Activated T-cell treated with anti-CD3 and anti-CD28 coated beads, Interleukin-2, amount 50 U/mL, for 1 hour (primary cell): ENCODE measurements at regions not wholly inside any gene's neighbourhood (a gene's known extent, or its start where the extent isn't known, plus 50 kb on each side); places are given as distances from the start of the nearest gene placed in this dataset.

ENCODE experiments used
- DNase-seq: peaks from one replicate; pipeline ENCODE4 v3.0.0-alpha.2; 2020

DNA sequence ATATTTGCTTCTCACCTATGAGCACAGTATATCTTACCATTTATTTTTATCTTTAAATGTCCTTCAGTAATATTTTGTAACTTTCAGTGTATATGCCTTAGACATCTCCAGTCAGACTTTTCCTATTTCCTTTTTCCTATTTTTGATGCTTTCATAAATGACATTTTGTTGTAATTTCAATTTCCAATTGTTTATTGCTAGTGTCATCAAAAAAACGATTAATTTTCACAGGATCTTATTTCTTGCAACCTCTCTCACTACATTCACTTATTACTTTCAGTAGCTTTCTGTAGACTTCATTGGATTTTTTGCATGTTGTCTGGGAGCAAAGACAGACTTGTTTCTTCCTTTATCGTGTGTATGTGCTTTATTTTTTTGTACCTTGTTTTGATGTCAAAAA lies 602.4 kb downstream of the AJAP1 start:
- no peak for DNase-seq

DNA sequence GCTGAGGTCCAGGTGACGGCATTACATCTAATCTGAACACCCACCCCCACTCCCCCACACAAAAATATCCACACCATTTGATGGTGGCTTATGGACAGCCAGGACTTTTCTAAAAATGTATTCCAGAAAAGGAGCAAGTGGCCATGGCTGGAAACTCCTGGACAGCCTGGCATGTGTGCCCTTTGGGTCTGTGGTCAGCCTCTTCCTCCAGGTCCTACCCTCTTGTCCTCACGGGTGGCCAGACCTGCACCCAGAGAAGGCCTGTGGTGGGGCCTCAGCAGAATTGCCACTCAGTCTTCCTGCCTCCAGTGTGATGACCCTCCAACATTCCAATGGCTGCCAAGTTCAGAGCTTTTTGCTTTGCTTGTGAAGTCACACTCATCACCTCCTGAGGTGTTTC lies 600.6 kb downstream of the AJAP1 start:
- DNase-seq, result no peak

DNA sequence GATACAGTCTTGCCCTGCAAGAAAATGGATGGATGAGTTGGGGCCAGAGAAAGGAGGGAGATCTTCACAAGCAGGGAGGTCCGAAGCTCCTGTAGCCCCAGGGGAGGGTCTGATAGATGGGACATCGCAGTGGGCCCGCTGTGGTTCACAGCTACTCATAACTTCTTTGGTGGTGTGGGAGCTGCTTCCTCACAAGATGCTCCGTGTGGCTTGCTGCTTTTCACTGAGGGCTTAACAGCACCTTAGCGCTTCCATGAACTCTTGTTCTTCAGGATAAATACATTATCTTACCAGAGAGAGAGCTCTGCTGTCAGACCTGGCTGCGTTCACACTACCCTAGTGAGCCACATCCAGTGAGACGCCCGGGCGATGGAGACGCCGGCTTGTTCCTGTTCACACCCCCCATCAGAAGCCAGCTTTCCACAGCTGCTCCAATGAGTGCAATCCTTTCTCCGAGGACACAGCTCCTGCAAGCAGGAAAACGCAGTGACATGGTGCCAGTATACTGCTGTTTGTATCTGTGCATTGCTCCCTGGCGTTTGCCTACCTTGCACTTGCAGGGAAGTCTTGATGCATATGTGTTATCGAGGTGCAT lies 599.8 kb downstream of the AJAP1 start:
- no peak for DNase-seq

DNA sequence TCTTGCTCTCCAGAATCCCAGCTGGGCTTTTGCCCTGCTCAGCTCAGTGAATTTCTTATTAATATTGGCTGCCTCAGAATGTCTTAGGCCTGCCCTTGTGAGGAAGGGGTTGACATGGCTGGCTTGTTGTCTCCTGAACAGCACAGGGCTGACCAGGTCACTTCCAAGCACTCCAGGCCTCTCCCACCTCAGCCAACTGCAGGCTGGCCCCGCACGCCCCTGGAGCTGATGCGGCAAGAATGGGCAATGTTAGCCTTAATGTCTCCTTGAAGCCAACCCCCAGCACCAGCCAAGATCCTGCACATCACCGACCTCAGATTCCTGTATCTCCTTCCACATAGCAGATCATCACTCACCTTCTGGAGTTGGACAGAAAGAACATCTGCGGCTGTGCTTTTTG lies 598.6 kb downstream of the AJAP1 start:
- DNase-seq, result no peak

DNA sequence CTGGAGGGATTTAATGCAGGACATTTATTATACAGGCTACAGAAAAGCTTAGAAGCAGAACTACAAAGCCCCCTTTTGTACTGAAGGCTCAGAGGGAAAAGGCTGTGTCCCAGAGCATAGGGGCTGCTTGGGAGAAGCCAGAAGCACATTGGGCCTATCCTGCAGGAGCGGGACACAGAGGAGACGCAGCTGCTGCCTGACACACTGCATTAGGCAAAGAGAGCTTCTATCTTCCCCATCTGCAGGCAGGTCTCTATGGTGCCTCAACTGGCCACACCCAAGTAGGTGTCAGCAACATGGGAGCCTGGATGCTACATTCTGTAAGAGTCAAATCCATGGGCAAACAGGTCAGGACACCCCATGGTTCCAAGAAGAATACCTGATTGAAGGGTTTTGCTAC lies 595.9 kb downstream of the AJAP1 start:
- no peak for DNase-seq

DNA sequence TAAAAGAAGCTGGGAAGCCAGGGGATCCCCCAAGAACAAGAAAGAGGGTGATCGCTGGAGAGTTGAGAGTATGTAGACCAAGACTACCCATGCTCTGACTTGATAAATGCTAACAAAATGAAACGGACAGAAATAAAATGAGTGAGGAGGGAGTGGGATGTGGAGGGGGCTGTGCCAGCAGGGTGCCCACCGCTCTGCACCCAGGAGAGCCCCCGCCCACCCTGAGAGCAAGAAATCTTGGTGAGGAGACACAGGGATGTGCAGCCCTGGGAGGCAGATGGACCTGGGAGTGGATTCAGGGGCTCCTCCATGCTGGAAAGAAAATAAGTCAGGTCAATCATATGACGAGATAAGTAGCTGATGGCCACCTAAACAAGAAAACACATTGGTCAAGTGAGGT lies 590.9 kb downstream of the AJAP1 start:
- DNase-seq, result no peak

DNA sequence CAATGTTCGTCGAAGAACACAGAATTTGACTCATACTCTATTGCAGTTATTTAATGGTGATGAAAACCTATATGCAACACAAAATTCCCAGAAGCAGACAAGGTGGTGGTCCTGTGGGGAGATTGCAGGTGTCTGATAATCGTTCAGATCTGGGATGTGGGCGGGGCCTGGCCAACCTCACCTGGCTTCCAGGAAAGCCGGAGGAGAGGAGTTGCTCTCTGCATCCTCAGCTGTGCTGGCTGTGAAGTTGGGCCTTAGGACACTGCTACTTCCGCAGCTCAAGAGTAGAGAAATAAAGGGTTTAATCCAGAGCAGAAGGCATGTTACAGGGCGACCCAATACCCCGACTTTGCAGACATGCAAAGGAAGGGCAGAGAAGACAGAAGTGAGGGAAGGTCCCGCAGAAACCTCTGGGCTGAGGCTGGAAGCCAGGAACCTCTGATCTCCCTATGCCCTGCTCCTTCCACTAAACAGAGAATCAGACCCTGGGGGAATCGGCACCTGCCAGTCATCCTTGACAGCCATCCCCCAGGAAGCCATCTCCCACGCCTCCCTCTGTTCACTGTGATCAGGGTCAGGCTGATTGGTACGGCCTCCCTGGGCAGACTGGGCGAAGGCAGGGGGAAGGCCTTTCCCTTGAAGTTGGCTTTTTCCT lies 590.3 kb downstream of the AJAP1 start:
- no peak for DNase-seq

DNA sequence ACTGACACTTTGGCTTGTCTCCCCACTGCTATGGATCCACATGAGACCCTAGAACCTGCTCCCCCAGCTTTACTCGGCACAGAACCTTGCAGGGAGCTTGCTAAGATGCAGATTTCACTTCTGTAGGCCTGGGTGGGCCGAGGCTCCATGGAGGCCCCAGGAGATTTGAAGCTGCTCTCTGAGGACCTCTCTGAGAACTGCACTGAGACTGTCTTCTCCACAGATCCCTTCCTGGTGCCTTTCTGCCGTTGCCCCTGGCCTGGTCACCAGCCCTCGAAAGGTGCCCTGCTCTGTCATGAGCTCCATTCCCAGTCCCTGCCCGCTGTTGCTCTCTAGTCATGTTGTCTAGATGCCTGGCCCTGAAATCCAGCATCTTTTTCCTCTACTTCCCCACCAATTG lies 588.4 kb downstream of the AJAP1 start:
- no peak for DNase-seq

DNA sequence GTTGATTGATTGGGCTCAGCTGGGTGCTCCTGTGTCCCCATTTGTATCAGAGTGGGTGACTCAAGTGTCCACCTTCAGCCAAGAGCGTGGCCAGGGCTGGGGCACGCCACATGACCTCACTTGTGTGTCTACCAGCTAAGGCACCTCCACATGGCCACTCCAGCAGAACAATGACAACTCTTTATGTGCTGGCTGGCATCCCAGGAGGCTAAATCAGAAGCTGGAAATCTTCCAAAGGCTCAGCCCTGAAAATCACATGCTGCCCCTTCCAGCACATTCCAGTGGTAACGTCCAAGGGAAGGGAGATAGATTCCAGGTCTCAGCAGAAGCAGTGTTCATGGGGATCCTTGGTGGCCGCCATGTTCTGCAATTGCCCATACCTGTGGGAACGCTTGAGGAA lies 585.5 kb downstream of the AJAP1 start:
- no peak for DNase-seq

DNA sequence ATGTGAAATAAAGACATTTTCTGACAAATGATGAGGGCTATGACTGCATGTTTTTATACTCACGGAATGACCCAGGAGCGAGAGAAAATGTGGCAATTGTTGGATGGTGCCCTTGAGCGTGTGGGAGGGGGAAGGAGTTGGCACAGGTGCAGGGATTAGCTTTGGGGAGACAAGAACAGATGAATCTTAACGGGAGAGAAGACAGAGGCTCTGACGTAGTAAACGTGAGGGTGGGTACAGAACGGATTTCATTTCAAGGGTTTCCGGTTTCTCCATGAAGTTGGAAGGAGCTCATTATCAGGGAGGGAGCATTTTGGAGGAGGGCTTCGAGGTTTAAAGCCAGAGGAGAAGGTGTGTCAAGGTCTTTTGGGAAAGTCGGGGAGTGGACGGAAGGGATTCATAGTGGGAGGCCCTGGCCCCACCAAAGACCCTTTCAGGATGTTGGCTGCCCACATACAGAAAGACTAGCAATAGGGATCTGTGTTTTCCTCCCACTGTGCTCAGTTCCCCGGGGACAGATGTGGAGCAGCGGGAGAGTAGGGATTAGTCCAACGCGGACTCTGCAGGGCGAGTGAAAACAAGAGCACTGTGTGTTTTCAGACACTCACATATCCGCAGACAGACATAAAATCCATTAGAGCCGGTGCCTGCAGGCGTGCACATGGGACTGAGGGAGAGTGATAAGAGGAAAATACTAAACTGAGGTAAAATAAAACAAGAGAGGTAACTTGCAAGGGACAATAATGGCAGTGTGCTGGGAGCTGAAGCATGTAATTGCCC lies 584.1 kb downstream of the AJAP1 start:
- DNase-seq, result no peak

DNA sequence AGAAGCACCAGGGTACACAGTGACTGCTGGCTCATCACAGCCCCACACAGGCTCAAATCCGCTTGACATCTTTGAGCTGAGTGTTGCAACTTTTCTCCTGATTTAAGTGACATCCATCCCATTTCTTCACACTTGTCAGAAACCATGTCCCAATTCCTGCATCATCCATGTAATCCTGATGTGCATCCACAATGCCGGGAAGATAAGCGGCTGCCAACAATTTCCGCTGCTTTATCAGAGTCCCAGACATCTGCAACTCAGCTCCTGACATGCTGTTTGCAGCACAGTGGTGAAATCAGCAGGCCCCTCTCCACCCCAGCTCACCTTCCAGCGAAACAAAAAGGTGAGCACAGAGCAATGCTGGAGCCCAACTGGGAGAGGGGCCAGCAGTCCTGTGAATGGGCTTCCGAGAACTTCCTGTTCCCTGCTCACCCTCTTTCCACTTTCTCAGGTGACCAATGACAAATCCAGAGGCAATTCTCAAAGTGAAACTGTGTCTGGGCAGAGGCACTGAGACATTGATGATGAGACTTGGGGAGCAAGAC lies 581.0 kb downstream of the AJAP1 start:
- DNase-seq, result no peak

DNA sequence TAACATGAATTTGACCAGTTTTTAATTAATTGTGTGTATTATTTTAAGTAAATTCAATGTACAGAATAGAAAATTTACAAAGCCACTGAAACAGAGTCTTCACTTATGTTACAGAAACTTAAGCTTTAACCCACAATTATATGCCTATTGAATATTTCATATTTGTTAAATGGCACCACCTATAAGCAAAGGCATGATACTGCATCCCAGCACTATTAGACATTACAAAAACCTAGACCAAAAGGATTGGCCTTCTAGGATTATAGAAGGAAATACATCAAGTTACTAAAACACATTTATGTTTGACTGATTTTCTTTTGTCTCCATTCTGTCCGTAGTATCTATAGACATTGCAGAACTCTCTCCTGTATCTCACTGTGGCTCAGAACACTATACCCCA lies 578.1 kb downstream of the AJAP1 start:
- no peak for DNase-seq

DNA sequence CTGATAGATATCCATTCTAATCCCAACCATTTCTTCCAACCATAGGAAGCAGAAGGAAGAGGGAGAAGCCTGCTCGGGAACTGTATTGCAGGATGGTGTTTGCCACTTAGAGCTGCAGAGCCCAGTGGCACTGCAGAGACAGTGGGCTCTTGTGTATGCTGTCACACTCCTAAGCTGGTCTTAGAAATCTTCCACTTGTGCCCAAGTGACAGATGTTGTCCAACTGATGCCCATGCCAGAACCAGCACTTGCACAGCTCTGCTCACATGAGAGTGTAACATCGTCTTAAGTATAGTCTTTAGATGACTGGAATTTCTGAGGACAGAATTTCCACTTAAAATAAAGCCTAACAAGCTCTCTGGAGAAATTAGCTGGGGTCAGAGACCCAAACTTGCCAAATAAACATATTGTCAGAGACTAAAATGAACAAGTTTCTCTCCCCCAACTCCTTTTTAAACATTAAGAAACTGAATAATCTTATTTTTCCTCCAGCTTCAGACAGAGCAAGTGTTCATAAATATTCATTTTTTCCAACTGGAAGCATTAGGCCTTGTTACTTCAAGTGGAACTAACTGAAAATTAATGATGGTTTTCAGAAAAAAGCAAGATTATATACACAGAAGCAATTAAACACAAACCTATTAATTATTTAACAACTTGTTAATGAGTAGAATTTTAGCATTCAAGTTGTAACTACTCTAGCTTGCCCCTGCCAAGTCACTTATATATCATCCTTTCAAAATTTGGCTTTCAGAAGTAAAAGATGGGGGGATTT lies 577.3 kb downstream of the AJAP1 start:
- no peak for DNase-seq

DNA sequence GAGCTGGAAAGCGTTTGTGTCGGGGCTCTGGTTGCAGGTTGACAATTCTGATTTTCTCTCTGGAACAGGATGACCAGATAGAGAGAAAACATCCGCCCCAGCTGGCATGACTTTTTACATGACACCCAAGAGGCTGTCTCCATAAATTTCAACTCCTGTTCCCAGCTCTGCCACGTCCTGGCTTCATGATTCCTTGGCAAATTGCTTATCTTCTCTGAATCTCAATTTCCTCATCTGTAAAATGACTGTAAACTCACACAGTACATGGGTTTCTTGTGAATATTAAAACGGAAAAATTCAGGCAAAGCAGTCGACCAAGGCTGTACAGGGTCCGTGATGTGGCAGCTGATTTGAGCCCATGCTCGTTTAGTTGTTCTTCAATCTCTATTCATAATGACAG lies 572.7 kb downstream of the AJAP1 start:
- no peak for DNase-seq

DNA sequence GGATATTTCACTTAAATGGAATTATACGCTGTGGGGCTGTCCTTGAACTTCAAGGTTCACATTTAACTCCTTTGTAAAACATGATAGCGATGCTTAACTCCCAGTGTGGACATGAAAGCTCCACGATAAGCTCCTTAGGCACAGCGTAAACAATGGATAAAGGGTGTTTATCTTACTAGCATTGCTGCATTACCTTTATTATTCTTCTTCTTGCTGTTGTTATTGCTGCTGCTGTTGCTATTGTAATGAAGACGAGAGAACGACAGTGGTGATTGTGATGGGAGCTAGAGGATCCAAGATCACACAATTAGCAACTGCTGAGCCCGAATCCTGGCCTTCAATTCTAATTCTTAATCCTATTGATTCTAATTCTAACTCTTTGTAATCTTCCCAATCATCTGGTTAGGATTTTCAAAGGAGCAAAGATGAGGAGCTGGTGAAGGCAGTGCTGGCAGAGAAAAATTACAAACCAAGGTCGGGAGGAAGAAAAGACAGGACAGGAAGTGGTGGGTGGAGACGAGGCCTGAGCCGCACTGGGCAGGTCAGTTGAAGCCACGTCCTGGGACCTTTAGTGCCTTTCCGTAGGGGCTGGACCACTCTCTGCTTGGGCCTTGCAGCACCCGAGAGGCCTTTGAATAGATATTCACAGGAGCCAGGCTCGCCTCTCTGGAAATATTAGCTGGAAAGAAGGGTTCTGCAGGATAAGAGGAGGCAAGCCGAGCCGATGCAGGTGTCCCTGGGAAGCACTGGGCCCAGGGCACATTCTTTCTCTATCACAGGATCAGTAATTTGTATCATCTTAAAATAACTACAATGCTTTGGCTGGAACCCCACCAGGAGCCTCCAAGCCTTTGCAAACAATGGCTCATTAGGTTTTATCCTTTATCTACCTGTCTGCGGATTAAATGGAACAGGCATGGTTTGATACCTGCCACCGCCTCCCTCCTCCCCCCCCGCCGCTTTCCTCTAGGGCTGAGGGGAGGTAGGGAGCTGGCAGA lies 571.6 kb downstream of the AJAP1 start:
- DNase-seq, result no peak

DNA sequence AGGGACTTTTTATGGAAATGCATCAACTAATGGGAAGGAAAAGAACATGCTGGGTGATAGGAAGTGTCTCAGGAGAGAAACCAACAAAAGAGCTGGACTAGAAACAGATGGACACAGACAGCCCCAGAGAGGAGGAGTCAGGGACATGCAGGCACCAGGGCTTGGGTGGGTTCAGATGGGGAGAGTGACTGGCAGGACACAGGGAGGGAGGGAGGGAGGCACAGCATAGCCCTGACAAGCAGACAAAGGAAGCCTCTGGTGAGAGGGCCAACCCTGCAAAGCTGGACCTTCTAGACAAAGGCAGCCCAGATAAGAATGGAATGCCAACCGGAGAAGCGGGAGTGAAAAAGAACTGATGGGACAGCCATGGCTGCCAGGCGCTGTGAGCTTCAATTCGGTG lies 568.8 kb downstream of the AJAP1 start:
- DNase-seq, result no peak

DNA sequence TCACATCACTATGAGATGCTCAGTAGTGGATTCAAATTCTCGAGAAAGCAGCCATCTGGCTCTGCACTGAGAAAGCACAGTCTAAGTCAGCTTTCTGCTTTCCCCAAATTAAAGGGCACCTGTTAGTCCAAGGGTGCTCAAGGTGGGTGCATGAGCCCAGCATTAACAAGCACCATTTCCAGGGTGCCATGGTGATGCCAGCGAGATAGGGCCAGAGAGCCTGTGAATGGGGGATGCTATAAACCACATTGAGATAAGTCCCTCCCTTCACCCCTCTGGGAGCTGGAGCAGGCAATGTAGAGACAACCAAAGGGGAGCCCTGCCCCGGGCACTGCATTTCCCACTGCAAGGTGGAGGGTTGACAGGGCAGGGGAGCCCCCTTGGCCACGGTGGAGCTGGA lies 568.2 kb downstream of the AJAP1 start:
- DNase-seq, result no peak

DNA sequence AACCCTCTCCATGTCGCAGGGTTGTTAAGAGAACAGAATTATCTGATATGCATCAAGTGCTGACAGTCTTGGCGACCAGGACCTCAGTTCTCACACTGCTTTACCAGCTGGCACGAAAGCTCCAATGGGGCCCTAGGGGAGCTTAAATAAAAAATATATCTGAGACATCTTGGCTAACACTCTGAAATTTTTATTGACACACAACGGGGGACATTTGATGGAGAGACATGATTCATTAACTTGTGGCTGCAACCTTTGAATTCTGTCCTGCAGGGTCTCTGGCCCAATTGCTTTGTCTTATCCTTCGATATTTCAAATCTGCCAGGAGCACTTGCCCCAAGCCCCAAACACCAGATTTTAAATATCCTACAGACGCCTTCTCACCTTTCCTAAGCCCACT lies 567.0 kb downstream of the AJAP1 start:
- DNase-seq, result no peak

DNA sequence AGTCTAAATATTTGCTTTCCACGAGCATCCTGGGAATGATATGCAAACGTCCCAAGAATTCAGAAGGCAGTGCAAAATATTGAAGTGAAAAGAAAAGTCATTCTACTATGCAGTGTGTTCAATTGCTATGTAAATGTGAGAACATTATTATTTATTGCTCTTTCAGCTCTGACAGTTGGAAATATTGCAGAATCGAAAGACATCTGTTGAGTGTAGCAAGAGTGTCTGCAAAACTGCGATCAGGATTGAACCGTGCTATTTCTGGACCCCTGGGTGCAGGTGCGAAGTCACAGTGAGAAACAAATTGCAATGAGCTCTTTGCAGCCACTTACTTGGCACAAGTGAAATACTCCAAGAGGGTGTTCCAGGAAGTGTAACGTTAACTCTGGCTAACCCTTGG lies 566.4 kb downstream of the AJAP1 start:
- DNase-seq, result no peak

DNA sequence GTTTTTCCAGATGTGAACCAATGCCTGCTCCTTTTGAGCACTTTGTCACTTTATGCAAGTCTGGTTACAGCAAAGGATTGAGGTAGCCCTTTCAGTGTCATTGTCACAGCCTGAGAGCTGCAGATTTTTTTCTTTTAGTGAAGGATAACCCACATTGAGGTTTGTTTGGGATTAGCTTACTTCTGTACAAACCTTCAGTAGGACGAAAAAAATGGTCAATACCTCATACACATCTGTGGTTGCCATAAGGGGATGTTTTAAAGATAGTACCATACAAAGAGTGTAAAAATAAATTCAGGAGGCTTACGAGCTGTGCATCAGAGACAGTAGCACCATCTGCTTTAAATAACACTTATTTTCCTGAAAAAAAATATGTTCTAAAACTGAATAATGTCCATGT lies 566.0 kb downstream of the AJAP1 start:
- DNase-seq, result no peak

DNA sequence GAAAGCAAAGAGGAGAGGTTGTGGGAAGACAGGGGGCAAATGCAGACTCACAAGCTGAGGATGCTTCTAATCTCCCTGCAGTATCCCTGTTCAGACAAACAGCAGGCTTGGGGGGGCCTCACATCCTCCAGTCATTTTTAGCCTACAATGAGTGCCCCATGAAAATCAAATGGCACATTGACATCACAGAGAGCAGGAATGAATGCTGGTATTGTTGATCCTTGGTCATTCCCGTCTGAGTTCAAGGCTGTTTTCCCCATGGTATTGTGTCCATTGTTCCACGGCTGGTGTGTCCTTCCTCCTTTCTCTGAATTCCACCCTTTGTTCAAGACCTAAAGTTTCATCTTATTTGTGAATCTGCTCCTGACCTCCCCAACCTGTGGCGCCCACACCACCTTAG lies 545.6 kb downstream of the AJAP1 start:
- DNase-seq, result no peak

DNA sequence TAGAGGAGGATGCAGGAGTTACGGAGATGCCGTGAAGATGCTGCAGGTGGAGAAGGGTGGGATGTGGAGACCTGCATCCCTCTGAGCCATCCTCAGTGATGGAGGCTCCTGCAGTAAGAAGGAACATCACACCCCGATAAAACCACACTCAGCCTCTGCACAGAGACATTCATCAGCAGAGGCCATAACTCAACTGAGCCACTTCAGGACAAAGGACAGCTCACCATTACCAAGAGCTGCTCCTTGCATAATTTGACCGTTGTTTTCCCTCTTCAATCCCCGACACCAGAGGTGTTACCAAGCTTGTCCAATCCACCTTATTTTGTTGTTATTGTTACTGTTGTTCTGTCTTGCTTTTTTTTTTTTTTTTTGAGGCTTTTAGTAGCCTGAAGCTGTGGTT lies 543.9 kb downstream of the AJAP1 start:
- DNase-seq, result no peak
